Nephron progenitor cell (in vitro differentiated cells): ENCODE measurements at regions not wholly inside any gene's neighbourhood (a gene's known extent, or its start where the extent isn't known, plus 50 kb on each side); places are given as distances from the start of the nearest gene placed in this dataset.

Experiments
- DNase-seq: peaks from one replicate; pipeline ENCODE4 v3.0.0; 2021
- H3K27ac Mint-ChIP-seq: 2 replicates; pipeline ENCODE4 v1.8.0; 2021; ENCODE audit warnings: mild to moderate bottlenecking, moderate library complexity, mixed read lengths
- H3K27me3 Mint-ChIP-seq: 2 replicates; pipeline ENCODE4 v1.8.0; 2021; ENCODE audit warnings: mild to moderate bottlenecking, low read depth, mixed read lengths; ENCODE audit not compliant: poor library complexity
- H3K36me3 Mint-ChIP-seq: 2 replicates; pipeline ENCODE4 v1.8.0; 2021; ENCODE audit warnings: low read depth, mixed read lengths
- H3K4me1 Mint-ChIP-seq: 2 replicates; pipeline ENCODE4 v1.8.0; 2021; ENCODE audit warnings: mixed read lengths
- H3K4me3 Mint-ChIP-seq: 2 replicates; pipeline ENCODE4 v1.8.0; 2021; ENCODE audit warnings: mild to moderate bottlenecking, moderate library complexity, mixed read lengths
- H3K9me3 Mint-ChIP-seq: 2 replicates; pipeline ENCODE4 v1.8.0; 2021; ENCODE audit warnings: mild to moderate bottlenecking, moderate library complexity, mixed read lengths
- TF ChIP-seq, protein P1 (sequence below): fragments of 200-600 bp; sonication (generic); IDR thresholded peaks from 2 replicates; pipeline ENCODE4 v1.5.0; 2021; ENCODE audit warnings: antibody characterized with exemption

DNA sequence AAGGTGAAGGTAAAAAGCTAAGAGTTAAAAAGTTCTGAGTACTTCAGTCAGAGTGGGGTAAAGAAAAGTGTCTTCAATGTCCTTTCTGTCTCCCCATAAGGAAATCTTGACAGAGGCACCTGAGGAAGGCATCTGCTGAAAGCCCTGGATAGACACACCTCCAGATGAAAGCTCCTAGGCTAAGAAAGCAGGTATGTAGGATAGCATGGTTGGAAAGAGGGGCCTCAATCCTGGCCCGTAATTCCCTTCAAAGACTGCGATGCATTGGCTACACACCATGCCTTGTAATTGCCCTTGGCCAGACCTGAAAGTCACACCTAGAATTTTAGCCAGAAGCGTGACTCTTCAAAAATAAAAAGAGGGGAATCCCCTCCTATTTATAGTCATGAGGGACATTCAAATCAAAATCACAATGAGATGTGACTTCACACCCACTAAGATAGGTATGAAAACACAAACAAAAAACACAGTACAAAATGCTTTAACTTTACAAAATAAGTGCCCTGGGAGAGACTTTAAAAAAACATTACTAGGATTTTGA, 809.7 kb downstream of the IPMK start:
- Mint-ChIP-seq H3K9me3 (no peaks in the 10 kb centered on the region), H3K4me3 (no peak overlapping the region), H3K27me3 (no peaks in the 10 kb centered on the region), H3K4me1 (no peaks in the 10 kb centered on the region), H3K36me3 (no peaks in the 10 kb centered on the region), H3K27ac (no peak overlapping the region)
- TF ChIP-seq, protein P1, sequence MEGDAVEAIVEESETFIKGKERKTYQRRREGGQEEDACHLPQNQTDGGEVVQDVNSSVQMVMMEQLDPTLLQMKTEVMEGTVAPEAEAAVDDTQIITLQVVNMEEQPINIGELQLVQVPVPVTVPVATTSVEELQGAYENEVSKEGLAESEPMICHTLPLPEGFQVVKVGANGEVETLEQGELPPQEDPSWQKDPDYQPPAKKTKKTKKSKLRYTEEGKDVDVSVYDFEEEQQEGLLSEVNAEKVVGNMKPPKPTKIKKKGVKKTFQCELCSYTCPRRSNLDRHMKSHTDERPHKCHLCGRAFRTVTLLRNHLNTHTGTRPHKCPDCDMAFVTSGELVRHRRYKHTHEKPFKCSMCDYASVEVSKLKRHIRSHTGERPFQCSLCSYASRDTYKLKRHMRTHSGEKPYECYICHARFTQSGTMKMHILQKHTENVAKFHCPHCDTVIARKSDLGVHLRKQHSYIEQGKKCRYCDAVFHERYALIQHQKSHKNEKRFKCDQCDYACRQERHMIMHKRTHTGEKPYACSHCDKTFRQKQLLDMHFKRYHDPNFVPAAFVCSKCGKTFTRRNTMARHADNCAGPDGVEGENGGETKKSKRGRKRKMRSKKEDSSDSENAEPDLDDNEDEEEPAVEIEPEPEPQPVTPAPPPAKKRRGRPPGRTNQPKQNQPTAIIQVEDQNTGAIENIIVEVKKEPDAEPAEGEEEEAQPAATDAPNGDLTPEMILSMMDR, result no peak
- DNase-seq, result no peak

- Mint-ChIP-seq H3K27ac (no peak overlapping the region), H3K36me3 (no peaks in the 10 kb centered on the region), H3K4me3 (no peak overlapping the region), H3K27me3 (no peaks in the 10 kb centered on the region), H3K9me3 (no peaks in the 10 kb centered on the region), H3K4me1 (no peaks in the 10 kb centered on the region)
- TF ChIP-seq, protein P1, result no peak
- DNase-seq, result no peak
These were observed 837.3 kb downstream of the IPMK start for GRCh38 chr10:57430376-57430775.

DNA sequence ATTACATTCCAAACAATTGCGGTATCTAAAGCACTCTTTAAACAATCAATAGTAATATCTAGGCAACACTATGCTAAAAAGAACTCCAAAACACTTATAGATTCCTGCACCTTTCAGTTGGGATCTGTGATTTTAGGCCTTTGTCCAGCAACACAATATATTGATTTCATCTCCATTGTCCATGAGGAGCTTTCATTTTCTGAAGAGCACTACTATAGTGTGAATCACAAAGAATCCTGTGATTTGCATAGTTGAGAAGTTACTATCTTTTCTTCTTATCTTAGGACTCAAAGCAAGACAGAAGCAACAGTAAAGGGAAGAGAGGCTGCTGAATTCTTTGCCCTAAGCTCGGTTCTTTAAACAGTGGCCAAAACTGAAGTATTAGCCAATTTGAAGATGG, 846.8 kb downstream of the IPMK start:
- TF ChIP-seq, protein P1, result no peak
- Mint-ChIP-seq H3K9me3 (peaks cover 13% of the 10 kb centered on the region), H3K36me3 (no peaks in the 10 kb centered on the region), H3K4me1 (no peaks in the 10 kb centered on the region), H3K27ac (no peak overlapping the region), H3K27me3 (peaks cover 5% of the 10 kb centered on the region), H3K4me3 (no peak overlapping the region)
- no peak for DNase-seq

GRCh38 chr10:57418476-57418875, 849.2 kb downstream of the IPMK start:
- Mint-ChIP-seq H3K27me3 (peaks cover 5% of the 10 kb centered on the region), H3K36me3 (no peaks in the 10 kb centered on the region), H3K9me3 (peaks cover 21% of the 10 kb centered on the region), H3K4me3 (no peak overlapping the region), H3K4me1 (no peaks in the 10 kb centered on the region), H3K27ac (no peak overlapping the region)
- DNase-seq, result no peak
- TF ChIP-seq, protein P1, result no peak

GRCh38 chr10:57395923-57396322, 871.8 kb downstream of the IPMK start:
- no peaks in the 10 kb centered on the region for H3K36me3 Mint-ChIP-seq
- no peaks in the 10 kb centered on the region for H3K4me1 Mint-ChIP-seq
- TF ChIP-seq, protein P1, result no peak
- H3K27ac Mint-ChIP-seq, result no peak overlapping the region
- no peaks in the 10 kb centered on the region for H3K9me3 Mint-ChIP-seq
- H3K27me3 Mint-ChIP-seq, result no peaks in the 10 kb centered on the region
- DNase-seq, result no peak
- H3K4me3 Mint-ChIP-seq, result no peak overlapping the region

- H3K36me3 Mint-ChIP-seq, result no peaks in the 10 kb centered on the region
- TF ChIP-seq, protein P1, result no peak
- H3K27ac Mint-ChIP-seq, result no peak overlapping the region
- no peak overlapping the region for H3K4me3 Mint-ChIP-seq
- no peaks in the 10 kb centered on the region for H3K4me1 Mint-ChIP-seq
- H3K27me3 Mint-ChIP-seq, result no peaks in the 10 kb centered on the region
- DNase-seq, result no peak
- H3K9me3 Mint-ChIP-seq, result no peaks in the 10 kb centered on the region
These were observed 900.3 kb downstream of the IPMK start for GRCh38 chr10:57367412-57367811.
